H1 (cell line): ENCODE measurements at regions not wholly inside any gene's neighbourhood (a gene's known extent, or its start where the extent isn't known, plus 50 kb on each side); places are given as distances from the start of the nearest gene placed in this dataset.

Experiments
- CTCF ChIA-PET: fragments of 300-600 bp; sonication (Branson Sonifier 250); formaldehyde crosslinking; loops from one replicate; lab custom pipeline; 2021; ENCODE audit not compliant: partially characterized antibody; lab: Charles Lee
- POLR2A ChIA-PET: fragments of 300-600 bp; sonication (Branson Sonifier 250); formaldehyde crosslinking; loops from one replicate; lab custom pipeline; 2021; ENCODE audit warnings: inconsistent platforms; ENCODE audit not compliant: partially characterized antibody; lab: Charles Lee
- DNase-seq, 2 experiments: peaks; one replicate each; pipeline versions ENCODE4 v3.0.0 to v3.0.0-alpha.2; 2010 to 2022; ENCODE audit warnings: low spot score in 2 of 2, low read depth in 1 of 2, mixed read lengths in 1 of 2
- FAIRE-seq: peaks from 2 replicates; lab custom pipeline; 2011; peaks lifted over from hg19 to GRCh38; lab: Jason Lieb, UNC
- H2AFZ ChIP-seq: 2 replicates; pipeline ENCODE4 v1.8.1; 2012; ENCODE audit warnings: low read length, inconsistent platforms
- H2AK5ac ChIP-seq: 2 replicates; pipeline ENCODE4 v1.6.1; 2013; ENCODE audit warnings: low read depth, low read length
- H2BK120ac ChIP-seq: replicated peaks from 2 replicates; pipeline ENCODE3; 2013; ENCODE audit warnings: low read depth, low read length, inconsistent platforms
- H2BK12ac ChIP-seq: 2 replicates; pipeline ENCODE4 v1.6.1; 2013; ENCODE audit warnings: low read depth, low read length
- H2BK15ac ChIP-seq: 2 replicates; pipeline ENCODE4 v1.6.1; 2013; ENCODE audit warnings: low read length
- H2BK20ac ChIP-seq: 2 replicates; pipeline ENCODE4 v1.6.1; 2013; ENCODE audit warnings: low read length
- H2BK5ac ChIP-seq: 2 replicates; pipeline ENCODE4 v1.6.1; 2013; ENCODE audit warnings: low read depth, low read length
- H3K14ac ChIP-seq: 2 replicates; pipeline ENCODE4 v1.6.1; 2013; ENCODE audit warnings: inconsistent platforms; ENCODE audit not compliant: insufficient read length
- H3K18ac ChIP-seq: 2 replicates; pipeline ENCODE4 v1.6.1; 2013; ENCODE audit warnings: low read length; ENCODE audit errors: extremely low read depth
- H3K23ac ChIP-seq: 2 replicates; pipeline ENCODE4 v1.6.1; 2013; ENCODE audit warnings: inconsistent platforms; ENCODE audit not compliant: insufficient read length
- H3K23me2 ChIP-seq: 2 replicates; pipeline ENCODE4 v1.6.1; 2013; ENCODE audit warnings: low read depth, low read length
- H3K27ac ChIP-seq: 2 replicates; pipeline ENCODE4 v1.6.1; 2011; ENCODE audit warnings: low read depth, low read length, inconsistent platforms
- H3K27me3 ChIP-seq, 4 experiments: replicated peaks in 1 of 4; 1 replicate in 1 of 4; 2 replicates in 3 of 4; pipeline versions ENCODE4 v1.6.1 to v1.8.1; 2011 to 2013; ENCODE audit warnings: low read length in 3 of 4, mild to moderate bottlenecking in 3 of 4, inconsistent platforms in 2 of 4, mixed read lengths in 2 of 4, moderate library complexity in 1 of 4; ENCODE audit not compliant: control insufficient read depth in 3 of 4, insufficient read depth in 3 of 4; ENCODE audit errors: extremely low read depth in 1 of 4
- H3K36me3 ChIP-seq, 4 experiments: 2 replicates each; pipeline versions ENCODE4 v1.6.1 to v1.8.1; 2011 to 2013; ENCODE audit warnings: mild to moderate bottlenecking in 4 of 4, low read length in 3 of 4, moderate library complexity in 2 of 4, control low read depth in 1 of 4, inconsistent platforms in 1 of 4; ENCODE audit not compliant: insufficient read depth in 4 of 4, control insufficient read depth in 2 of 4
- H3K4ac ChIP-seq: replicated peaks from 2 replicates; pipeline ENCODE3; 2013; ENCODE audit warnings: low read length, low read depth, mixed read lengths, inconsistent platforms; ENCODE audit not compliant: insufficient read length
- H3K4me1 ChIP-seq, 4 experiments: replicated peaks in 1 of 4; 1 replicate in 1 of 4; 2 replicates in 3 of 4; pipeline versions ENCODE4 v1.6.1 to v1.8.1; 2011 to 2013; ENCODE audit warnings: low read length in 3 of 4, inconsistent platforms in 2 of 4, mixed read lengths in 1 of 4; ENCODE audit not compliant: insufficient read depth in 4 of 4, control insufficient read depth in 3 of 4
- H3K4me2 ChIP-seq, 2 experiments: 2 replicates each; pipeline versions ENCODE4 v1.6.1 to v1.8.1; 2011 to 2013; ENCODE audit warnings: low read depth in 2 of 2, low read length in 2 of 2, control low read depth in 1 of 2, inconsistent platforms in 1 of 2, mild to moderate bottlenecking in 1 of 2; ENCODE audit not compliant: insufficient read depth in 1 of 2
- H3K4me3 ChIP-seq, 4 experiments: fragments of 200-600, 300-600 bp in 1 of 4; sonication (generic), shearing (Covaris generic), sonication (Bioruptor Twin) in 1 of 4; 2 replicates each; pipeline versions ENCODE4 v1.5.1 to v1.8.1; 2011 to 2016; ENCODE audit warnings: low read length in 4 of 4, low read depth in 3 of 4, control low read depth in 2 of 4, inconsistent platforms in 2 of 4, mild to moderate bottlenecking in 2 of 4, mixed read lengths in 1 of 4, moderate library complexity in 1 of 4; ENCODE audit not compliant: insufficient read depth in 2 of 4; ENCODE audit errors: extremely low read depth in 1 of 4
- H3K56ac ChIP-seq: replicated peaks from 2 replicates; pipeline ENCODE3; 2013; ENCODE audit warnings: low read depth, mild to moderate bottlenecking, mixed read lengths, low read length, inconsistent platforms; ENCODE audit not compliant: insufficient read length
- H3K79me1 ChIP-seq: 2 replicates; pipeline ENCODE4 v1.6.1; 2013; ENCODE audit warnings: low read depth, low read length, control low read depth
- H3K79me2 ChIP-seq, 2 experiments: 2 replicates each; pipeline versions ENCODE4 v1.6.1 to v1.8.1; 2012 to 2013; ENCODE audit warnings: low read length in 2 of 2, mild to moderate bottlenecking in 2 of 2, inconsistent platforms in 1 of 2; ENCODE audit not compliant: insufficient read depth in 2 of 2, control insufficient read depth in 1 of 2
- H3K9ac ChIP-seq, 4 experiments: replicated peaks in 1 of 4; 1 replicate in 1 of 4; 2 replicates in 3 of 4; pipeline versions ENCODE4 v1.6.1 to v1.8.1; 2011 to 2013; ENCODE audit warnings: low read depth in 3 of 4, low read length in 3 of 4, control low read depth in 2 of 4, mild to moderate bottlenecking in 2 of 4, moderate library complexity in 2 of 4, inconsistent platforms in 1 of 4; ENCODE audit errors: extremely low read depth in 1 of 4
- H3K9me3 ChIP-seq, 2 experiments: 2 replicates each; pipeline versions ENCODE4 v1.6.1 to v1.8.1; 2012 to 2013; ENCODE audit warnings: mild to moderate bottlenecking in 2 of 2, moderate library complexity in 2 of 2, control low read depth in 1 of 2, inconsistent platforms in 1 of 2, low read depth in 1 of 2, low read length in 1 of 2, mixed read lengths in 1 of 2; ENCODE audit not compliant: insufficient read depth in 2 of 2
- H4K20me1 ChIP-seq, 2 experiments: replicated peaks in 1 of 2; 2 replicates each; pipeline versions ENCODE3 to v1.8.1; 2011 to 2013; ENCODE audit warnings: inconsistent platforms in 2 of 2, low read length in 2 of 2, mild to moderate bottlenecking in 1 of 2; ENCODE audit not compliant: insufficient read depth in 2 of 2, control insufficient read depth in 1 of 2
- H4K5ac ChIP-seq: 2 replicates; pipeline ENCODE4 v1.6.1; 2013; ENCODE audit warnings: low read length, low read depth, mixed read lengths, inconsistent platforms; ENCODE audit not compliant: insufficient read length
- H4K8ac ChIP-seq: 2 replicates; pipeline ENCODE4 v1.8.0; 2013; ENCODE audit warnings: mild to moderate bottlenecking, moderate library complexity, low read length, inconsistent platforms; ENCODE audit not compliant: insufficient read depth; ENCODE audit errors: extremely low read depth
- H4K91ac ChIP-seq: replicated peaks from 2 replicates; pipeline ENCODE3; 2013; ENCODE audit warnings: low read length, mixed read lengths, inconsistent platforms; ENCODE audit not compliant: insufficient read length
- BRCA1 ChIP-seq: IDR thresholded peaks from 2 replicates; pipeline ENCODE4 v1.6.1; 2012; ENCODE audit warnings: low read depth, low read length, improper control_type of control experiment
- CHD2 ChIP-seq: IDR thresholded peaks from 2 replicates; pipeline ENCODE4 v1.6.1; 2012; ENCODE audit warnings: low read length, improper control_type of control experiment
- EP300 ChIP-seq, 2 experiments: IDR thresholded peaks; 1 replicate in 1 of 2; 2 replicates in 1 of 2; pipeline ENCODE4 v1.6.1; 2011 to 2012; ENCODE audit warnings: low read depth in 2 of 2, low read length in 2 of 2, mild to moderate bottlenecking in 2 of 2, borderline replicate concordance in 1 of 2, inconsistent platforms in 1 of 2, moderate library complexity in 1 of 2
- GTF2F1 ChIP-seq: IDR thresholded peaks from 2 replicates; pipeline ENCODE4 v1.6.1; 2012; ENCODE audit warnings: low read depth, low read length, improper control_type of control experiment, borderline replicate concordance
- MAFK ChIP-seq: IDR thresholded peaks from 2 replicates; pipeline ENCODE4 v1.6.1; 2012; ENCODE audit warnings: low read depth, mild to moderate bottlenecking, improper control_type of control experiment, low read length
- NANOG ChIP-seq: IDR thresholded peaks from 2 replicates; pipeline ENCODE4 v1.6.1; 2011; ENCODE audit warnings: low read length, low read depth, mild to moderate bottlenecking, inconsistent platforms; ENCODE audit not compliant: insufficient read depth, poor library complexity, severe bottlenecking
- POLR2AphosphoS5 ChIP-seq: IDR thresholded peaks from 2 replicates; pipeline ENCODE4 v1.6.1; 2011; ENCODE audit warnings: low read depth, low read length
- RAD21 ChIP-seq, 2 experiments: IDR thresholded peaks in 1 of 2; conservative IDR thresholded peaks in 1 of 2; 2 replicates each; pipeline ENCODE4 v1.6.1; 2011; ENCODE audit warnings: low read depth in 2 of 2, low read length in 2 of 2, improper control_type of control experiment in 1 of 2, inconsistent platforms in 1 of 2, mild to moderate bottlenecking in 1 of 2, moderate library complexity in 1 of 2
- SRF ChIP-seq: IDR thresholded peaks from 2 replicates; pipeline ENCODE4 v1.6.1; 2011; ENCODE audit warnings: mild to moderate bottlenecking, low read depth, low read length, moderate library complexity
- SUZ12 ChIP-seq: fragments of 200-600 bp; sonication (generic); IDR thresholded peaks from 2 replicates; pipeline ENCODE4 v1.6.1; 2012; ENCODE audit warnings: mild to moderate bottlenecking, inconsistent platforms, low read length, moderate library complexity, mixed read lengths

DNA sequence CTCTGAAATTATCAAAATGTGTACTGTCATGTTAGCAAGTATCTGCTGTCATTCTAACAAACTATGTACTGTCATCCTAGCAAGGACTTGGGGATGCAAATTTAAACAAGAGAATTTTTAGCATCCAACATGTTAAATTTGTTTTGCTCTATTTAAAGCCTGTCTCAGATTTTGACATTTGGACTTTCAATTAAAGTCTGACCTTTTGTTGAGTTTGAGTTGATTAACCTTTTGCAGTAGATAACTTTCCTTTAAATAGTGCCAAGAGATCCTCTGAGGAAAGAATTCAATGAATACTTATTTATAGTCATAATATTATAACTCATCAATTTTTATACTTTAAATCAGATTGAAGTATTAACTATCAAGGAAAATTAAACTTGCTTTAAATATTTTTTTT is 80.2 kb downstream of the TDRD15 start:
- Histone ChIP-seq H4K8ac (no peak overlapping the region), H3K23ac (no peak overlapping the region), H3K4ac (no peak overlapping the region), H3K18ac (no peak overlapping the region), H3K36me3 (no peaks in the 10 kb centered on the region), H3K9me3 (no peaks in the 10 kb centered on the region), H2AK5ac (no peak overlapping the region), H3K4me1 (no peaks in the 10 kb centered on the region; a peak in 1 of 7 replicates), H3K14ac (no peak overlapping the region), H3K27me3 (no peaks in the 10 kb centered on the region), H2BK5ac (no peak overlapping the region), H2BK20ac (no peak overlapping the region), H3K79me1 (no peaks in the 10 kb centered on the region), H3K4me2 (no peak overlapping the region), H3K79me2 (no peaks in the 10 kb centered on the region), H4K5ac (no peak overlapping the region), H2BK120ac (no peak overlapping the region), H4K91ac (no peak overlapping the region), H2BK15ac (no peak overlapping the region), H3K56ac (no peak overlapping the region), H3K9ac (no peak overlapping the region), H3K4me3 (no peak overlapping the region), H2AFZ (no peak overlapping the region), H3K27ac (no peak overlapping the region), H4K20me1 (no peaks in the 10 kb centered on the region), H3K23me2 (no peaks in the 10 kb centered on the region), H2BK12ac (no peak overlapping the region)
- ChIA-PET CTCF (no interaction called here), POLR2A (no interaction called here)
- DNase-seq (no peak), FAIRE-seq (no peak)
- no peak for TF ChIP-seq MAFK
- no peak for TF ChIP-seq POLR2AphosphoS5
- no peak for TF ChIP-seq SRF
- TF ChIP-seq GTF2F1: no peak
- TF ChIP-seq NANOG: no peak
- TF ChIP-seq EP300 (IDR thresholded peaks at IDR 0.05; ENCODE audit: borderline replicate concordance in 1 of 2, low read depth in 2 of 2, low read length in 2 of 2): no peak
- TF ChIP-seq BRCA1: no peak
- no peak for TF ChIP-seq SUZ12
- no peak for TF ChIP-seq RAD21 (IDR thresholded peaks at IDR 0.05 in 1 of 2, conservative IDR thresholded peaks at IDR 0.05 in 1 of 2; ENCODE audit: low read depth in 2 of 2, low read length in 2 of 2)
- TF ChIP-seq CHD2: no peak
